ENCODE measurements at regions not wholly inside any gene's neighbourhood (a gene's known extent, or its start where the extent isn't known, plus 50 kb on each side); places are given as distances from the start of the nearest gene placed in this dataset.

- H3K27ac Mint-ChIP-seq (ENCODE audit: unreplicated experiment): no peak overlapping the region
- no peak for TF ChIP-seq CTCF (IDR thresholded peaks at IDR 0.05; ENCODE audit: unreplicated experiment)
- no peaks in the 10 kb centered on the region for H3K4me1 Mint-ChIP-seq (ENCODE audit: low read depth, unreplicated experiment)
- no peaks in the 10 kb centered on the region for H3K9me3 Mint-ChIP-seq (ENCODE audit: low read depth, unreplicated experiment)
- CTCF ChIA-PET: no interaction called here
- H3K27me3 Mint-ChIP-seq (ENCODE audit: unreplicated experiment): no peaks in the 10 kb centered on the region
- no TSS peak for BruUV-seq (replicated peaks)
- H3K4me3 Mint-ChIP-seq (ENCODE audit: low read depth, unreplicated experiment): no peak overlapping the region
- intact Hi-C loops (cut with micrococcal nuclease; ENCODE audit: unreplicated experiment): no loop called here
- DNase-seq: no peak
- no peaks in the 10 kb centered on the region for H3K36me3 Mint-ChIP-seq (ENCODE audit: insufficient read depth, unreplicated experiment)
Measured at GRCh38 chr5:122713041-122713440, 61.8 kb upstream of the SNX2 start.

GRCh38 chr5:122715095-122715494 lies 59.8 kb upstream of the SNX2 start:
- intact Hi-C loops (cut with micrococcal nuclease; ENCODE audit: unreplicated experiment): no loop called here

GRCh38 chr5:122718611-122719010 lies 56.3 kb upstream of the SNX2 start:
- Mint-ChIP-seq H3K27me3 (ENCODE audit: unreplicated experiment) (no peaks in the 10 kb centered on the region), H3K27ac (ENCODE audit: unreplicated experiment) (no peak overlapping the region), H3K4me1 (ENCODE audit: low read depth, unreplicated experiment) (peaks cover 6% of the 10 kb centered on the region), H3K9me3 (ENCODE audit: low read depth, unreplicated experiment) (no peaks in the 10 kb centered on the region), H3K4me3 (ENCODE audit: low read depth, unreplicated experiment) (no peak overlapping the region), H3K36me3 (ENCODE audit: insufficient read depth, unreplicated experiment) (no peaks in the 10 kb centered on the region)
- TF ChIP-seq CTCF (IDR thresholded peaks at IDR 0.05; ENCODE audit: unreplicated experiment): no peak
- CTCF ChIA-PET: no interaction called here
- intact Hi-C loops (cut with micrococcal nuclease; ENCODE audit: unreplicated experiment): no loop called here
- DNase-seq: no peak
- no TSS peak for BruUV-seq (replicated peaks)

More at GRCh38 chr5:122715095-122715494, 59.8 kb upstream of the SNX2 start:
- no TSS peak for BruUV-seq (replicated peaks)
- Mint-ChIP-seq H3K27ac (ENCODE audit: unreplicated experiment) (no peak overlapping the region), H3K4me3 (ENCODE audit: low read depth, unreplicated experiment) (no peak overlapping the region), H3K36me3 (ENCODE audit: insufficient read depth, unreplicated experiment) (no peaks in the 10 kb centered on the region), H3K4me1 (ENCODE audit: low read depth, unreplicated experiment) (no peaks in the 10 kb centered on the region), H3K9me3 (ENCODE audit: low read depth, unreplicated experiment) (no peaks in the 10 kb centered on the region), H3K27me3 (ENCODE audit: unreplicated experiment) (no peaks in the 10 kb centered on the region)
- no peak for DNase-seq
- no peak for TF ChIP-seq CTCF (IDR thresholded peaks at IDR 0.05; ENCODE audit: unreplicated experiment)
- CTCF ChIA-PET: no interaction called here

- H3K4me3 Mint-ChIP-seq (ENCODE audit: low read depth, unreplicated experiment): no peak overlapping the region
- H3K27me3 Mint-ChIP-seq (ENCODE audit: unreplicated experiment): no peaks in the 10 kb centered on the region
- no peaks in the 10 kb centered on the region for H3K9me3 Mint-ChIP-seq (ENCODE audit: low read depth, unreplicated experiment)
- intact Hi-C loops (cut with micrococcal nuclease; ENCODE audit: unreplicated experiment): no loop called here
- no peak for DNase-seq
- CTCF ChIA-PET: no interaction called here
- H3K27ac Mint-ChIP-seq (ENCODE audit: unreplicated experiment): no peak overlapping the region
- H3K4me1 Mint-ChIP-seq (ENCODE audit: low read depth, unreplicated experiment): peaks cover 9% of the 10 kb centered on the region
- no peaks in the 10 kb centered on the region for H3K36me3 Mint-ChIP-seq (ENCODE audit: insufficient read depth, unreplicated experiment)
- no peak for TF ChIP-seq CTCF (IDR thresholded peaks at IDR 0.05; ENCODE audit: unreplicated experiment)
- no TSS peak for BruUV-seq (replicated peaks)
Measured at GRCh38 chr5:122719991-122720746, 54.7 kb upstream of the SNX2 start.
